Chondrocyte (in vitro differentiated cells): ENCODE measurements at regions not wholly inside any gene's neighbourhood (a gene's known extent, or its start where the extent isn't known, plus 50 kb on each side); places are given as distances from the start of the nearest gene placed in this dataset.
A peak's percentile ranks its signal among the peaks of the same experiment; 100 is the strongest.
"Not testable (repeated sequence)": the region's sequence is repeated elsewhere in the genome, so short reads cannot be mapped to it uniquely, and the experiment has no call there.

ENCODE experiments used
- DNase-seq: peaks from one replicate; pipeline ENCODE4 v3.0.0; 2021; ENCODE audit warnings: mixed read lengths, low spot score
- H3K27ac Mint-ChIP-seq: one replicate; pipeline ENCODE4 v1.8.0; 2021; ENCODE audit warnings: mild to moderate bottlenecking, moderate library complexity, mixed read lengths; ENCODE audit not compliant: unreplicated experiment
- H3K27me3 Mint-ChIP-seq: 2 replicates; pipeline ENCODE4 v1.8.0; 2021; ENCODE audit warnings: low read depth, mixed read lengths
- H3K36me3 Mint-ChIP-seq: 2 replicates; pipeline ENCODE4 v1.8.0; 2021; ENCODE audit warnings: low read depth, mixed read lengths
- H3K4me1 Mint-ChIP-seq: 2 replicates; pipeline ENCODE4 v1.8.0; 2021; ENCODE audit warnings: low read depth, mild to moderate bottlenecking, mixed read lengths
- H3K4me3 Mint-ChIP-seq: one replicate; pipeline ENCODE4 v1.8.0; 2021; ENCODE audit warnings: mild to moderate bottlenecking, moderate library complexity, mixed read lengths; ENCODE audit not compliant: unreplicated experiment
- H3K9me3 Mint-ChIP-seq: 2 replicates; pipeline ENCODE4 v1.8.0; 2021; ENCODE audit warnings: low read depth, mixed read lengths
- CTCF ChIP-seq: fragments of 200-600 bp; sonication (generic); IDR thresholded peaks from 2 replicates; pipeline ENCODE4 v1.5.0; 2021; ENCODE audit warnings: antibody characterized with exemption, mild to moderate bottlenecking, moderate library complexity

DNA sequence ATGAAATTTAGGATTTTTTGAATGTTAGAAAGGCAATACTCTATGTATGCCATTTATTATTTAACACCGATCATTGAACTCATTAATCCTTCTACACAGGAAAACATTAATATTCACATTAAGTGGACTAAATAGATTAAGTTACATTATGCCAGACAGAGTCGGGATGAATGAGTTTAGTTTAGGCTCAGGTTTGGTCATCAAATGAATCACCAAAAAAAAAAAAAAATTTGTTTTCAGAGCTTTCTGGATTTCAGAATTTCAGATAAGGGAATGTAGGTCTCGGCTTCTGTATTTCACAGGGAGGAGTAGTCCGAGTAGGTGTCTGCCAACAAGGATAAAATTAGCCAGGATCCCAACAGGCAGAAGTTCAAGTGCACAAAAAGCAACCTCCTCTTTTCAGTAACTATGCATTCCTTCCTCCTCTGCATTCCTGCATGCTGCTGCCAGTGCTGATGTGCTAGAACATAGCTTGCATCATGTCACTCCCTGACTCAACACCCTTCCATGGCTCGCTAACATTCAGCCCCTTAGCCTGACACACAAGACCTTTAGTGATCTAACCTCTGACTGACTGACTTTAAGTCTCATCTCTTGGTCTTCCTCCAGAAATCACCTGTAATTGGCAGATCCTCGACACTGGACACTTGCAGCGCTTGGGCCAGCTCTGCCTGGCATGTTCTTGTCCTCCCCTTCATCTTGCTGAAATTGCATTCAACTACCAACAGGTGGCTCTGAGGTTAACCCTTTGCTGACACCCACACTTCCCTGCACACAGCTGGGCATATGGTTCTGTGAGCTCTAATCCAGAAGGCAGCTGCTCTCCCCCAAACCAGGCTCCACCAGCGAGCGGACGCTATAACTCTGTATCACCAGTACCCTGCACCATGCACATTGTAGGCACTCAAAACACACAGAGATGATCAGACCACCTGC is 145.4 kb upstream of the PROK2 start:
- H3K27ac Mint-ChIP-seq, result peak overlapping the region; percentile 70
- TF ChIP-seq CTCF, result peak; percentile 70
- H3K36me3 Mint-ChIP-seq, result no peaks in the 10 kb centered on the region
- no peak overlapping the region for H3K4me3 Mint-ChIP-seq
- no peak for DNase-seq
- no peaks in the 10 kb centered on the region for H3K9me3 Mint-ChIP-seq
- peaks cover 30% of the 10 kb centered on the region for H3K27me3 Mint-ChIP-seq
- peaks cover 9% of the 10 kb centered on the region for H3K4me1 Mint-ChIP-seq

GRCh38 chr3:71928212-71928611 is 143.3 kb upstream of the PROK2 start:
- DNase-seq, result no peak
- Mint-ChIP-seq H3K4me1 (peaks cover 9% of the 10 kb centered on the region), H3K27ac (no peak overlapping the region), H3K27me3 (peaks cover 20% of the 10 kb centered on the region), H3K9me3 (no peaks in the 10 kb centered on the region), H3K36me3 (no peaks in the 10 kb centered on the region), H3K4me3 (no peak overlapping the region)
- TF ChIP-seq CTCF, result no peak

GRCh38 chr3:71927505-71928066 is 142.6 kb upstream of the PROK2 start:
- Mint-ChIP-seq H3K27me3 (peaks cover 18% of the 10 kb centered on the region), H3K36me3 (no peaks in the 10 kb centered on the region), H3K4me1 (peaks cover 9% of the 10 kb centered on the region), H3K27ac (no peak overlapping the region), H3K4me3 (no peak overlapping the region), H3K9me3 (no peaks in the 10 kb centered on the region)
- no peak for TF ChIP-seq CTCF
- no peak for DNase-seq

- Mint-ChIP-seq H3K27me3 (peaks cover 17% of the 10 kb centered on the region), H3K4me1 (peaks cover 9% of the 10 kb centered on the region), H3K27ac (no peak overlapping the region), H3K36me3 (no peaks in the 10 kb centered on the region), H3K9me3 (no peaks in the 10 kb centered on the region), H3K4me3 (no peak overlapping the region)
- no peak for TF ChIP-seq CTCF
- DNase-seq, result no peak
These were observed 141.7 kb upstream of the PROK2 start for GRCh38 chr3:71926616-71927015.

GRCh38 chr3:71926262-71926600 is 141.3 kb upstream of the PROK2 start:
- H3K27me3 Mint-ChIP-seq, result peaks cover 18% of the 10 kb centered on the region
- no peaks in the 10 kb centered on the region for H3K36me3 Mint-ChIP-seq
- TF ChIP-seq CTCF, result peak; percentile 66
- DNase-seq, result no peak
- no peak overlapping the region for H3K4me3 Mint-ChIP-seq
- H3K4me1 Mint-ChIP-seq, result peaks cover 9% of the 10 kb centered on the region
- no peaks in the 10 kb centered on the region for H3K9me3 Mint-ChIP-seq
- H3K27ac Mint-ChIP-seq, result no peak overlapping the region

- not testable (repeated sequence) for H3K36me3 Mint-ChIP-seq, H3K4me3 Mint-ChIP-seq, H3K27ac Mint-ChIP-seq, H3K9me3 Mint-ChIP-seq, H3K4me1 Mint-ChIP-seq, DNase-seq
- H3K27me3 Mint-ChIP-seq, result peaks cover 20% of the 10 kb centered on the region
These were observed 140.7 kb upstream of the PROK2 start for GRCh38 chr3:71925511-71926261.
